Fibroblast of lung (primary cell): ENCODE measurements at regions not wholly inside any gene's neighbourhood (a gene's known extent, or its start where the extent isn't known, plus 50 kb on each side); places are given as distances from the start of the nearest gene placed in this dataset.

Experiments
- EZH2 ChIP-seq: IDR thresholded peaks from 2 replicates; pipeline ENCODE4 v1.5.1; 2012; ENCODE audit warnings: low read length, control low read depth, mild to moderate bottlenecking; ENCODE audit errors: missing control alignments
- TF ChIP-seq, protein P1 (sequence below), 2 donors: IDR thresholded peaks in 1 of 2; conservative IDR thresholded peaks in 1 of 2; 1 replicate in 1 of 2; 2 replicates in 1 of 2; pipeline ENCODE4 v1.5.1; 2011 to 2012; ENCODE audit warnings: low read length in 2 of 2, control low read depth in 1 of 2, inconsistent platforms in 1 of 2, low read depth in 1 of 2, mild to moderate bottlenecking in 1 of 2

DNA sequence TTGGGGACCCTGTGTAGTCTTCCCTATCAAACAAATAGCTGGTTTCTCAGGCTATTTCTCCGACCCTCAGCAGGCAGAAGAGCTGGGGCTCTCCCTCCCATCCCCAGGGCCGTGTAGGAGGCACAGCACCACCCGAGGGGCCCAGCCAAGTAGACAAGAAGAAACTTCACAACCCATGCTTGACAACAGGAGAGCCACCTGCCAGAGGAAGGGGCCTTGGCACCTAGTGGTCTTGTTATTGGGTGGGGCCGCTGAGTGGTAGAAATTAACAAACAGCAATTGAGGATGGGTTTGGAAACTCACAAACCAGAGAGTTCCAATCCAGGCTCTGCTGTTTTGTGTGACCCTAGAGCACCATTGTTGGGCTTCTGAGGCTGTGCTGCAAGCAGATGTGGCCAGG is 108.5 kb upstream of the CHD6 start:
- TF ChIP-seq, protein P1, sequence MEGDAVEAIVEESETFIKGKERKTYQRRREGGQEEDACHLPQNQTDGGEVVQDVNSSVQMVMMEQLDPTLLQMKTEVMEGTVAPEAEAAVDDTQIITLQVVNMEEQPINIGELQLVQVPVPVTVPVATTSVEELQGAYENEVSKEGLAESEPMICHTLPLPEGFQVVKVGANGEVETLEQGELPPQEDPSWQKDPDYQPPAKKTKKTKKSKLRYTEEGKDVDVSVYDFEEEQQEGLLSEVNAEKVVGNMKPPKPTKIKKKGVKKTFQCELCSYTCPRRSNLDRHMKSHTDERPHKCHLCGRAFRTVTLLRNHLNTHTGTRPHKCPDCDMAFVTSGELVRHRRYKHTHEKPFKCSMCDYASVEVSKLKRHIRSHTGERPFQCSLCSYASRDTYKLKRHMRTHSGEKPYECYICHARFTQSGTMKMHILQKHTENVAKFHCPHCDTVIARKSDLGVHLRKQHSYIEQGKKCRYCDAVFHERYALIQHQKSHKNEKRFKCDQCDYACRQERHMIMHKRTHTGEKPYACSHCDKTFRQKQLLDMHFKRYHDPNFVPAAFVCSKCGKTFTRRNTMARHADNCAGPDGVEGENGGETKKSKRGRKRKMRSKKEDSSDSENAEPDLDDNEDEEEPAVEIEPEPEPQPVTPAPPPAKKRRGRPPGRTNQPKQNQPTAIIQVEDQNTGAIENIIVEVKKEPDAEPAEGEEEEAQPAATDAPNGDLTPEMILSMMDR (conservative IDR thresholded peaks at IDR 0.05 in 1 of 2, IDR thresholded peaks at IDR 0.05 in 1 of 2; ENCODE audit: low read depth in 1 of 2, low read length in 2 of 2) = no peak
- TF ChIP-seq EZH2 = no peak
